SH-SY5Y (cell line): ENCODE measurements at regions not wholly inside any gene's neighbourhood (a gene's known extent, or its start where the extent isn't known, plus 50 kb on each side); places are given as distances from the start of the nearest gene placed in this dataset.

Experiments
- GATA2 ChIP-seq: IDR thresholded peaks from 2 replicates; pipeline ENCODE4 v1.6.1; 2011; ENCODE audit warnings: mild to moderate bottlenecking, low read depth, low read length
- GATA3 ChIP-seq: IDR thresholded peaks from 2 replicates; pipeline ENCODE4 v1.6.1; 2011; ENCODE audit warnings: low read depth, mild to moderate bottlenecking, low read length, moderate library complexity

GRCh38 chr1:58983162-58983561 lies 199.3 kb upstream of the JUN start:
- TF ChIP-seq GATA2 = no peak
- TF ChIP-seq GATA3 = no peak
